GM12874 (cell line): ENCODE measurements at regions not wholly inside any gene's neighbourhood (a gene's known extent, or its start where the extent isn't known, plus 50 kb on each side); places are given as distances from the start of the nearest gene placed in this dataset.

ENCODE experiments used
- CTCF ChIP-seq: IDR thresholded peaks from 2 replicates; pipeline ENCODE4 v1.5.1; 2011; ENCODE audit warnings: low read depth, mild to moderate bottlenecking, control low read depth, low read length, moderate library complexity; ENCODE audit not compliant: insufficient read depth

GRCh38 chr5:103340717-103341388, 82.3 kb downstream of the MACIR start:
- no peak for TF ChIP-seq CTCF

- no peak for TF ChIP-seq CTCF
These were observed 81.6 kb downstream of the MACIR start for GRCh38 chr5:103340132-103340531.

GRCh38 chr5:103336941-103337340, 78.4 kb downstream of the MACIR start:
- TF ChIP-seq CTCF: no peak

GRCh38 chr5:103333376-103333775, 74.8 kb downstream of the MACIR start:
- no peak for TF ChIP-seq CTCF

GRCh38 chr5:103330875-103331274, 72.3 kb downstream of the MACIR start:
- no peak for TF ChIP-seq CTCF
